Lower leg skin (tissue), 3 donors: ENCODE measurements at regions not wholly inside any gene's neighbourhood (a gene's known extent, or its start where the extent isn't known, plus 50 kb on each side); places are given as distances from the start of the nearest gene placed in this dataset.

Source experiments
- POLR2A ChIP-seq, 2 donors: fragments of 450-650 bp; IDR thresholded peaks; one replicate each; pipeline ENCODE4 v1.6.1; 2016 to 2017; ENCODE audit warnings: antibody characterized with exemption in 2 of 2, mild to moderate bottlenecking in 1 of 2, moderate library complexity in 1 of 2
- TF ChIP-seq, protein P1 (sequence below), 3 donors: fragments of 450-650 bp; IDR thresholded peaks; one replicate each; pipeline ENCODE4 v1.5.1; 2016; ENCODE audit warnings: antibody characterized with exemption in 3 of 3, mild to moderate bottlenecking in 3 of 3, moderate library complexity in 2 of 3

DNA sequence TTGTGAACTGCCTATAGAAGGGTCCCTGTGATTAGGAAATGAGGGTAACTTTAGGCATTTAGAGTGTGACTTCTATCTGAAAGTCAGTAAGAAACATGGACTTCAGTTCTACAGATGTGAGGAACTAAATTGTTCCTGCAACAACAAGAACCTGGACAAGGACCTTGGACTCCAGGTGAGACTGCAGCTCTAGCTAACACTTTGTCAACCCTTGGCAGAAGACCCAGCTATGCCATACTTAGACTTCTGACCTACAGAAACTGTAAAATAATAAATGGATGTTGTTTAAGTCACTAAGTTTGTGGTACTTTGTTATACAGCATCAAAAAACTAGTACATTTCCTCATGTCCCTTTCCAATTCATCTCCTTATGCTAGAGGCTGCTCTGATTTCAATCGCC is 580.8 kb downstream of the IQCM start:
- TF ChIP-seq, protein P1, sequence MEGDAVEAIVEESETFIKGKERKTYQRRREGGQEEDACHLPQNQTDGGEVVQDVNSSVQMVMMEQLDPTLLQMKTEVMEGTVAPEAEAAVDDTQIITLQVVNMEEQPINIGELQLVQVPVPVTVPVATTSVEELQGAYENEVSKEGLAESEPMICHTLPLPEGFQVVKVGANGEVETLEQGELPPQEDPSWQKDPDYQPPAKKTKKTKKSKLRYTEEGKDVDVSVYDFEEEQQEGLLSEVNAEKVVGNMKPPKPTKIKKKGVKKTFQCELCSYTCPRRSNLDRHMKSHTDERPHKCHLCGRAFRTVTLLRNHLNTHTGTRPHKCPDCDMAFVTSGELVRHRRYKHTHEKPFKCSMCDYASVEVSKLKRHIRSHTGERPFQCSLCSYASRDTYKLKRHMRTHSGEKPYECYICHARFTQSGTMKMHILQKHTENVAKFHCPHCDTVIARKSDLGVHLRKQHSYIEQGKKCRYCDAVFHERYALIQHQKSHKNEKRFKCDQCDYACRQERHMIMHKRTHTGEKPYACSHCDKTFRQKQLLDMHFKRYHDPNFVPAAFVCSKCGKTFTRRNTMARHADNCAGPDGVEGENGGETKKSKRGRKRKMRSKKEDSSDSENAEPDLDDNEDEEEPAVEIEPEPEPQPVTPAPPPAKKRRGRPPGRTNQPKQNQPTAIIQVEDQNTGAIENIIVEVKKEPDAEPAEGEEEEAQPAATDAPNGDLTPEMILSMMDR (IDR thresholded peaks at IDR 0.05), result no peak
- TF ChIP-seq POLR2A (IDR thresholded peaks at IDR 0.05), result no peak
